ENCODE measurements at regions not wholly inside any gene's neighbourhood (a gene's known extent, or its start where the extent isn't known, plus 50 kb on each side); places are given as distances from the start of the nearest gene placed in this dataset.

GRCh38 chr13:99067159-99067985 lies 89.5 kb upstream of the DOCK9 start:
- ChIA-PET POLR2A (interaction anchor here (0.6 kb wide), 1 partner anchor 129 kb away, joined by 3 read pairs; no protein-coding TSS in a partner anchor), CTCF (interaction anchor here (1.0 kb wide), 2 partner anchors 20 to 227 kb away, joined by 3 read pairs; no protein-coding TSS in a partner anchor)
- TF ChIP-seq CTCF (IDR thresholded peaks at IDR 0.05; ENCODE audit: insufficient read depth, low read length, missing control alignments): no peak

DNA sequence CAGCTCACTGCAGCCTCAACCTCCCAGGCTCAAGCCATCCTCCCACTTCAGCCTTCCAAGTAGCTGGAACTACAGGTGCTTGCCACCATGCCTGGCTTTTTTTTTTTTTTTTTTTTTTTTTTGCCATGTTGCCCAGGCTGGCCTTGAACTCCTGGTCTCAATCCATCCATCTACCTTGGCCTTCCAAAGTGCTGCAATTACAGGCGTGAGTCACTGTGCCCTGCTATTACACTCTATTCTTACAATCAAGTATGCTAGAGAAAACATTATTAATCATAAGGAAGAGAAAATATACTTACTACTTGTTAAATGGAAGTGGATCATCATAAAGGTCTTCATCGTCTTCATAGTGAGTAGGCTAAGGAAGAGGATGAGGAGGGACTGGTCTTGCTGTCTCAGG lies 93.3 kb upstream of the DOCK9 start:
- TF ChIP-seq CTCF (IDR thresholded peaks at IDR 0.05; ENCODE audit: insufficient read depth, low read length, missing control alignments): no peak
- ChIA-PET CTCF (interaction anchor here (1.2 kb wide), 1 partner anchor 11 kb away, joined by 3 read pairs; no protein-coding TSS in a partner anchor), POLR2A (no interaction called here)
- H3K4me3 ChIP-seq (ENCODE audit: low read depth, low read length): no peak overlapping the region
- DNase-seq (ENCODE audit: low read depth, low spot score): no peak

More at GRCh38 chr13:99067159-99067985, 89.5 kb upstream of the DOCK9 start:
- no peak overlapping the region for H3K4me3 ChIP-seq (ENCODE audit: low read depth, low read length)
- peak; percentile 54 for DNase-seq (ENCODE audit: low read depth, low spot score)

GRCh38 chr13:99071666-99072065 lies 93.8 kb upstream of the DOCK9 start:
- no peak for DNase-seq (ENCODE audit: low read depth, low spot score)
- no peak overlapping the region for H3K4me3 ChIP-seq (ENCODE audit: low read depth, low read length)
- POLR2A ChIA-PET: no interaction called here
- TF ChIP-seq CTCF (IDR thresholded peaks at IDR 0.05; ENCODE audit: insufficient read depth, low read length, missing control alignments): no peak
- CTCF ChIA-PET: interaction anchor here (1.2 kb wide), 1 partner anchor 11 kb away, joined by 3 read pairs; no protein-coding TSS in a partner anchor

GRCh38 chr13:99072356-99072755 lies 94.5 kb upstream of the DOCK9 start:
- POLR2A ChIA-PET: no interaction called here
- CTCF ChIA-PET: no interaction called here
- H3K4me3 ChIP-seq (ENCODE audit: low read depth, low read length): no peak overlapping the region
- no peak for DNase-seq (ENCODE audit: low read depth, low spot score)
- TF ChIP-seq CTCF (IDR thresholded peaks at IDR 0.05; ENCODE audit: insufficient read depth, low read length, missing control alignments): no peak

GRCh38 chr13:99072941-99073340 lies 95.1 kb upstream of the DOCK9 start:
- H3K4me3 ChIP-seq (ENCODE audit: low read depth, low read length): no peak overlapping the region
- no peak for DNase-seq (ENCODE audit: low read depth, low spot score)
- TF ChIP-seq CTCF (IDR thresholded peaks at IDR 0.05; ENCODE audit: insufficient read depth, low read length, missing control alignments): no peak
- POLR2A ChIA-PET: no interaction called here
- CTCF ChIA-PET: no interaction called here

DNA sequence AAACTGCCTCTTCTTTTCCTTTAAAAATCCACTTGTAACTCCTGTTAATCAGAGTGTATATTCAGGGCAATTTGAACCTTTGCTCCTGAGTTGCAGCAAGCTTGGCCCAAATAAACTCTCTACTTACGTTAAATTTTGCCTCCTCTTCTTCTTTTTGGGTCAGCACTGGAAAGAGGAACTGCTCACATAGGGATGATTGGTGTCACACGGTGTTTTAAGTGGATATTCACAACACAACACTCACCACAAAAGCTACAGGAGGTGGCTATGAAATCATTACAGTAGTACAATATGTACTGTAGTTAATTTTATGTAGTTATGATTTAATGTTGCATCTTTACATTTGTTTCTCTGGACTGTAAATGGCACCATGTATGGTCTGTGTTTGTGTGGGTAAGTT lies 96.8 kb upstream of the DOCK9 start:
- ChIA-PET POLR2A (no interaction called here), CTCF (interaction anchor here (1.1 kb wide), 1 partner anchor 8 kb away, joined by 3 read pairs; no protein-coding TSS in a partner anchor)
- H3K4me3 ChIP-seq (ENCODE audit: low read depth, low read length): no peak overlapping the region
- DNase-seq (ENCODE audit: low read depth, low spot score): no peak
- TF ChIP-seq CTCF (IDR thresholded peaks at IDR 0.05; ENCODE audit: insufficient read depth, low read length, missing control alignments): no peak
